Neural progenitor cell (in vitro differentiated cells): ENCODE measurements at regions not wholly inside any gene's neighbourhood (a gene's known extent, or its start where the extent isn't known, plus 50 kb on each side); places are given as distances from the start of the nearest gene placed in this dataset.

Experiments used
- DNase-seq: peaks from one replicate; pipeline ENCODE4 v3.0.0-alpha.2; 2016; ENCODE audit warnings: low spot score
- H2AFZ ChIP-seq: fragments of 200-600 bp; sonication (generic); replicated peaks from 2 replicates; pipeline ENCODE4 v1.6.1; 2016; ENCODE audit warnings: antibody characterized with exemption
- H3F3A ChIP-seq: fragments of 200-600 bp; sonication (generic); 2 replicates; pipeline ENCODE4 v1.6.1; 2016; ENCODE audit warnings: antibody characterized with exemption, low read depth
- H3K27ac ChIP-seq: fragments of 200-600 bp; sonication (generic); 2 replicates; pipeline ENCODE4 v1.5.1; 2016; ENCODE audit warnings: mild to moderate bottlenecking
- H3K27me3 ChIP-seq: fragments of 200-600 bp; sonication (generic); 2 replicates; pipeline ENCODE4 v1.6.1; 2016; ENCODE audit warnings: mild to moderate bottlenecking, moderate library complexity
- H3K36me3 ChIP-seq: fragments of 200-600 bp; sonication (generic); 2 replicates; pipeline ENCODE4 v1.5.1; 2016
- H3K4me1 ChIP-seq: fragments of 200-600 bp; sonication (generic); 2 replicates; pipeline ENCODE4 v1.6.1; 2016; ENCODE audit warnings: mixed run types
- H3K4me2 ChIP-seq: fragments of 200-600 bp; sonication (generic); 2 replicates; pipeline ENCODE4 v1.6.1; 2016
- H3K4me3 ChIP-seq: fragments of 200-600 bp; sonication (generic); 2 replicates; pipeline ENCODE4 v1.5.1; 2016
- H3K79me2 ChIP-seq: fragments of 200-600 bp; sonication (generic); 2 replicates; pipeline ENCODE4 v1.6.1; 2016; ENCODE audit warnings: low read depth
- H3K9ac ChIP-seq: fragments of 200-600 bp; sonication (generic); 2 replicates; pipeline ENCODE4 v1.6.1; 2016
- H3K9me3 ChIP-seq: fragments of 200-600 bp; sonication (generic); 2 replicates; pipeline ENCODE4 v1.5.1; 2016; ENCODE audit warnings: low read depth
- H4K20me1 ChIP-seq: fragments of 200-600 bp; sonication (generic); 2 replicates; pipeline ENCODE4 v1.6.1; 2016; ENCODE audit warnings: low read depth
- H3K27ac Mint-ChIP-seq: 3 replicates; pipeline ENCODE4 v1.8.0; 2021; ENCODE audit warnings: mixed read lengths
- H3K27me3 Mint-ChIP-seq: 2 replicates; pipeline ENCODE4 v1.8.0; 2022; ENCODE audit warnings: low read depth, mild to moderate bottlenecking, inconsistent platforms, moderate library complexity, mixed read lengths; ENCODE audit not compliant: insufficient read depth
- H3K36me3 Mint-ChIP-seq: 3 replicates; pipeline ENCODE4 v1.8.0; 2021; ENCODE audit warnings: mixed read lengths
- H3K4me1 Mint-ChIP-seq: 3 replicates; pipeline ENCODE4 v1.8.0; 2021; ENCODE audit warnings: mixed read lengths
- H3K4me3 Mint-ChIP-seq: 3 replicates; pipeline ENCODE4 v1.8.0; 2021; ENCODE audit warnings: mild to moderate bottlenecking, moderate library complexity, mixed read lengths
- H3K9me3 Mint-ChIP-seq: 3 replicates; pipeline ENCODE4 v1.8.0; 2020; ENCODE audit warnings: mixed read lengths
- EZH2 ChIP-seq: fragments of 200-600 bp; sonication (generic); IDR thresholded peaks from 2 replicates; pipeline ENCODE4 v1.6.1; 2017; ENCODE audit warnings: antibody characterized with exemption, mild to moderate bottlenecking, moderate library complexity
- EZH2phosphoT487 ChIP-seq: fragments of 200-600 bp; sonication (generic); IDR thresholded peaks from 2 replicates; pipeline ENCODE4 v1.6.1; 2017; ENCODE audit warnings: antibody characterized with exemption
- TF ChIP-seq, protein P1 (sequence below): fragments of 200-600 bp; sonication (generic); IDR thresholded peaks from 2 replicates; pipeline ENCODE4 v1.5.1; 2017; ENCODE audit warnings: antibody characterized with exemption, mild to moderate bottlenecking

DNA sequence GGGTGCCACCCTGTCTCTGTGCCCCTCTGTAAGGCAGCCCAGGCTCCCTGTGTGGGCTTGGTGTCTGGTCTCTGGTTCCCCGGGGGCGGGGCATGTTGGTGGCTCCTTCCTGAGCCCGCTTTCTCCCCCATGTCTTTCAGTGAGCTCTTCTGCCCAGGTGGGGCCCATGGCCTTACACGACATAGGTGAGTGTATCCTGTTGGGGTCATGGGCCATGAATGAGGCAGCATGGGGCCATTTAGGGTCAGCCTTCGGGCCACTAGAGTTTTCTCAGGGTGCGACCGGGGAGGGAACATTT, 195.1 kb downstream of the UBE3A start:
- H3K9ac ChIP-seq, result no peak overlapping the region
- H3K27ac Mint-ChIP-seq, result no peak overlapping the region
- H3K4me2 ChIP-seq, result no peak overlapping the region
- DNase-seq, result no peak
- H4K20me1 ChIP-seq, result no peaks in the 10 kb centered on the region
- no peak overlapping the region for H3K4me3 Mint-ChIP-seq
- H3K27me3 ChIP-seq, result no peaks in the 10 kb centered on the region
- H3K79me2 ChIP-seq, result no peaks in the 10 kb centered on the region
- no peaks in the 10 kb centered on the region for H3K27me3 Mint-ChIP-seq
- H3K9me3 ChIP-seq, result no peaks in the 10 kb centered on the region
- H3K4me1 Mint-ChIP-seq, result no peaks in the 10 kb centered on the region
- H3K9me3 Mint-ChIP-seq, result peaks cover 32% of the 10 kb centered on the region
- no peak overlapping the region for H3K4me3 ChIP-seq
- H3K36me3 Mint-ChIP-seq, result no peaks in the 10 kb centered on the region
- H3K4me1 ChIP-seq, result no peaks in the 10 kb centered on the region
- TF ChIP-seq, protein P1, sequence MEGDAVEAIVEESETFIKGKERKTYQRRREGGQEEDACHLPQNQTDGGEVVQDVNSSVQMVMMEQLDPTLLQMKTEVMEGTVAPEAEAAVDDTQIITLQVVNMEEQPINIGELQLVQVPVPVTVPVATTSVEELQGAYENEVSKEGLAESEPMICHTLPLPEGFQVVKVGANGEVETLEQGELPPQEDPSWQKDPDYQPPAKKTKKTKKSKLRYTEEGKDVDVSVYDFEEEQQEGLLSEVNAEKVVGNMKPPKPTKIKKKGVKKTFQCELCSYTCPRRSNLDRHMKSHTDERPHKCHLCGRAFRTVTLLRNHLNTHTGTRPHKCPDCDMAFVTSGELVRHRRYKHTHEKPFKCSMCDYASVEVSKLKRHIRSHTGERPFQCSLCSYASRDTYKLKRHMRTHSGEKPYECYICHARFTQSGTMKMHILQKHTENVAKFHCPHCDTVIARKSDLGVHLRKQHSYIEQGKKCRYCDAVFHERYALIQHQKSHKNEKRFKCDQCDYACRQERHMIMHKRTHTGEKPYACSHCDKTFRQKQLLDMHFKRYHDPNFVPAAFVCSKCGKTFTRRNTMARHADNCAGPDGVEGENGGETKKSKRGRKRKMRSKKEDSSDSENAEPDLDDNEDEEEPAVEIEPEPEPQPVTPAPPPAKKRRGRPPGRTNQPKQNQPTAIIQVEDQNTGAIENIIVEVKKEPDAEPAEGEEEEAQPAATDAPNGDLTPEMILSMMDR, result no peak
- TF ChIP-seq EZH2 (no peak), EZH2phosphoT487 (no peak)
- H3F3A ChIP-seq, result no peaks in the 10 kb centered on the region
- H3K36me3 ChIP-seq, result no peaks in the 10 kb centered on the region
- H3K27ac ChIP-seq, result no peak overlapping the region
- H2AFZ ChIP-seq, result no peak overlapping the region

GRCh38 chr15:25244731-25245585, 193.9 kb downstream of the UBE3A start:
- Mint-ChIP-seq H3K9me3 (peaks cover 32% of the 10 kb centered on the region), H3K4me3 (no peak overlapping the region)
- H3K36me3 ChIP-seq, result no peaks in the 10 kb centered on the region

DNA sequence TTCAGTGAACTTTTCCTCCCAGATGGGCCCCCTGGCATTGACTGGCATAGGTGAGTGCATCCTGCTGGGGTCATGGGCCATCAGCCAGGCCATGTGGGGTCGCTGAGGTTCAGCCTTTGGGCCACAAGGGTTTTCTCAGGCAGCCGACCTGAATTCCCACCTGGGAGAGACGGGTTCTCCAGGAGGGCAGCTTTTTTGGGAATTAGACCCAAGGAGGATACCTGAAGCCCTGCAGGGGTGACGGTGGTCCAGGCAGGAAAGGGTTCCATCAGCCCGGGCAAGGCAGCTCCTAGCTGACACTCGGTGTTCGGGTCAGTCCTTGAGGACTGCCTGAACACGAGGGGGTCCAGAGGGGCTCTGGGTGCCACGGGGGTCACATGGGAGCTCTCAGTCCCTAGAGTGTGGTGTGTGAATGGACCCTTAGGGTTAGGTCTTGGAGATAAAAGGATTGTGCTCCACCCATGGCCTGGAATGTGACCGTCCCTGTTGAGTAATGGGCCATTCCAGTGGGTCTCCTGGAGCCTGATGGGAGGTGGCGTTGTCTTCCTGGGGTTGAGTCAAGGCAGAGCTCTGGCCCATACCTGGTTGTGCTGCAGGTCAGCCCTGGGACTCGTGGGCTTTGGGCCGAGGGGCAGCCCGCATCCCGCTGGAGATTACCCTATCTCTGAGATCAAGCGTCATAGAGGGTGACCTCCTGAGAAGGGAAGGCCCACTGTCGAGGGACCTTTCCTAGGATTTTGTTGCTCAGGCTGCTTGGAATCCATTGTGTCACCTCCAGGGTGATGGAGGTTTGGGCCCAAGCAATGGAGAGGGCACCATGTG, 192.8 kb downstream of the UBE3A start:
- no peaks in the 10 kb centered on the region for H3K79me2 ChIP-seq
- Mint-ChIP-seq H3K4me1 (no peaks in the 10 kb centered on the region), H3K9me3 (peaks cover 30% of the 10 kb centered on the region), H3K36me3 (no peaks in the 10 kb centered on the region), H3K27me3 (no peaks in the 10 kb centered on the region), H3K4me3 (no peak overlapping the region), H3K27ac (no peak overlapping the region)
- H3F3A ChIP-seq, result no peaks in the 10 kb centered on the region
- H3K36me3 ChIP-seq, result no peaks in the 10 kb centered on the region
- H3K9me3 ChIP-seq, result no peaks in the 10 kb centered on the region
- H3K4me1 ChIP-seq, result no peaks in the 10 kb centered on the region
- TF ChIP-seq, protein P1, result no peak
- no peak for TF ChIP-seq EZH2phosphoT487
- TF ChIP-seq EZH2, result no peak
- H4K20me1 ChIP-seq, result no peaks in the 10 kb centered on the region
- no peak for DNase-seq
- H3K4me2 ChIP-seq, result no peak overlapping the region
- no peaks in the 10 kb centered on the region for H3K27me3 ChIP-seq
- H3K4me3 ChIP-seq, result no peak overlapping the region
- H3K27ac ChIP-seq, result no peak overlapping the region
- H3K9ac ChIP-seq, result no peak overlapping the region
- no peak overlapping the region for H2AFZ ChIP-seq

More at GRCh38 chr15:25244731-25245585, 193.9 kb downstream of the UBE3A start:
- Histone ChIP-seq H2AFZ (no peak overlapping the region), H3K79me2 (no peaks in the 10 kb centered on the region), H4K20me1 (no peaks in the 10 kb centered on the region), H3K9me3 (no peaks in the 10 kb centered on the region), H3K4me1 (no peaks in the 10 kb centered on the region), H3F3A (no peaks in the 10 kb centered on the region), H3K27me3 (no peaks in the 10 kb centered on the region), H3K9ac (no peak overlapping the region), H3K4me3 (no peak overlapping the region), H3K4me2 (no peak overlapping the region), H3K27ac (no peak overlapping the region)
- TF ChIP-seq EZH2phosphoT487, result no peak
- TF ChIP-seq, protein P1, result no peak
- TF ChIP-seq EZH2, result no peak
- no peak for DNase-seq
- Mint-ChIP-seq H3K27ac (no peak overlapping the region), H3K4me1 (no peaks in the 10 kb centered on the region), H3K27me3 (no peaks in the 10 kb centered on the region), H3K36me3 (no peaks in the 10 kb centered on the region)
